ENCODE measurements at regions not wholly inside any gene's neighbourhood (a gene's known extent, or its start where the extent isn't known, plus 50 kb on each side); places are given as distances from the start of the nearest gene placed in this dataset.
"Not testable (repeated sequence)": the region's sequence is repeated elsewhere in the genome, so short reads cannot be mapped to it uniquely, and the experiment has no call there.

DNA sequence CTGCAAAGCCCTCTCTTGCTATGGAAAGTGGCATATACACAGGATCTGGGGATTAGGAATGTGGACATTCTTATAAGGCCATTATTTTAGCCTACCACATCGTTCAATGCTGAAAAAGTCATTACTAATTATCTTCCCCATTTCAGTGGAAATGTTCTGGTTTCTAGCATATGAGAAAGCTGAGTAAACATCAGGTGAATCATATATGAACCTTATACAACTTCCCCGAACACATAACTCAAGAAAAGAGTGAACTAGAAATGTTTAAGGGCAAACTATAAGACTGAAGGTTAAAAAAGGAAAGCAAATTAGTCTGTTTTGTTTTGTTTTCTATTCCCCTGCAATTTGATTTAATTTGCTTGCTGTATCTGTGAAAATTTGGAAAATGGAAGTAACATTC is 62.5 kb upstream of the SEC22B start:
- not testable (repeated sequence) for H3K27ac Mint-ChIP-seq; H3K9me3 ChIP-seq (ENCODE audit: control insufficient read depth, low read length, poor library complexity, severe bottlenecking); H3K27me3 Mint-ChIP-seq; H3K4me1 Mint-ChIP-seq; H3K36me3 Mint-ChIP-seq (ENCODE audit: low read depth); H3K4me3 Mint-ChIP-seq; DNase-seq; ATAC-seq

- not testable (repeated sequence) for H3K36me3 Mint-ChIP-seq (ENCODE audit: low read depth); H3K27ac Mint-ChIP-seq; DNase-seq; H3K4me3 Mint-ChIP-seq; H3K27me3 Mint-ChIP-seq; H3K4me1 Mint-ChIP-seq; H3K9me3 ChIP-seq (ENCODE audit: control insufficient read depth, low read length, poor library complexity, severe bottlenecking); ATAC-seq
Measured at GRCh38 chr1:120233661-120234018, 57.3 kb upstream of the SEC22B start.

DNA sequence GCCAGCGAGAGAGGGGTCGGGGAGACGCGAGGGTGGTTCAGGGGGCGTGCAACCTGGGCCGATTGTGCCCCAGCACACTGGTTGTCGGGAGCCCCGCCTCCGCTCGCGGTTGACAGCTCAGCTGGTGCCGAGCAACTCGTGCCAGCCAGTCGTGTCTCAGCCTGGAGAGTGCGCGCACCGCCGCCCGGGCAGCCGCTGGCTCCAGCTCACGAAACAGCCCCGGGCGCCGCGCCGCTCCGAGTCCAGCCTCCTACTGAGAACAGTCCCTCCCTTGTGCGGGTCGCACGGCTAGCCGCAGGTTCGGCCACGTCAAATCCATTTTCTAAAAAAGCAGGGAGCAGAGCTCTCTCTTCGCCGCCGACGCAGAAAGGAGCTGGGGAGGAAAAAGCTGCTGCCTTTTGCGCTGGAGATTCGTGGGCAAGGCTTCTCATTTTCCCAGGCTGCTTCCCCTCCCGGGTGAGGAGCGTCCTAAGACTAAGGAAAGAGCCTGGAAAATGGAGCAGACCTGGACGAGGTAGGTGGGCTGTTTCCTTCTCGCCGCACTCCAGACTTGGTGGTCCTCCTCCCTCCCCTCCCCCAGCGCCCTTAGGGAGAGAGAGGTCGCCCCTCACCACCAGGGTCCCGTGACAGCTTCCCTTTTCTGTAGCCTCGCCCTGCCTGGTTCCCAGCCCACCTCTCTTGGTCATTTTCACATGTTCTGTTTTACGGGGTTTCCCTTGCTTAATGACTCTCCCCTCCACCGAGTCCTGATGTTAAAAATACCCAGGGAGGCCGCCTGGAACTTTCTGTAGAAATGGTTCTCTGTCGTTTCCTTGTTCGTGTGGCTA is 56.7 kb upstream of the SEC22B start:
- peak; percentile 99 for ATAC-seq
- H3K4me1 Mint-ChIP-seq; H3K9me3 ChIP-seq (ENCODE audit: control insufficient read depth, low read length, poor library complexity, severe bottlenecking); H3K27me3 Mint-ChIP-seq; H3K4me3 Mint-ChIP-seq; H3K27ac Mint-ChIP-seq; H3K36me3 Mint-ChIP-seq (ENCODE audit: low read depth): not testable (repeated sequence)
- DNase-seq = peak in 1 of 3 donors; percentile 3

DNA sequence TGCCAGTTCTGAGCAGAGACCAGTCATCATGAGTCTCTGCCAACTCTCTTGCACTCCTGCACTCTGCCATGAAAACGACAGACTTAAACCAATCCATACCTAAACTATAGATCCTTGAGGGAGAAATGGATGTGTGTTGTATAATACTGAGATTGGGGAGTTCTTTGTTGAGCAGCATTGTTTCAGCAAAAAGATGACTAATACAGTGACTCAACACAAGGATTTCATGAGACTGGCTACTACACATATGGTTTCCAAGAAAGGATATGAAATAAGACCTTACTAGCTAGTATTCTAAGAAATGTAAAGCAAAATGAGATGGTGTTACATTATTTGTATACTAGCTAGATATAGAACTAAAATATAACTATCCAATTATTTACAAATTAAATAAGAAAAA is 53.5 kb upstream of the SEC22B start:
- not testable (repeated sequence) for H3K9me3 ChIP-seq (ENCODE audit: control insufficient read depth, low read length, poor library complexity, severe bottlenecking); H3K27ac Mint-ChIP-seq; H3K4me1 Mint-ChIP-seq; H3K27me3 Mint-ChIP-seq; H3K4me3 Mint-ChIP-seq; DNase-seq; ATAC-seq; H3K36me3 Mint-ChIP-seq (ENCODE audit: low read depth)
